ENCODE measurements at regions not wholly inside any gene's neighbourhood (a gene's known extent, or its start where the extent isn't known, plus 50 kb on each side); places are given as distances from the start of the nearest gene placed in this dataset.

DNA sequence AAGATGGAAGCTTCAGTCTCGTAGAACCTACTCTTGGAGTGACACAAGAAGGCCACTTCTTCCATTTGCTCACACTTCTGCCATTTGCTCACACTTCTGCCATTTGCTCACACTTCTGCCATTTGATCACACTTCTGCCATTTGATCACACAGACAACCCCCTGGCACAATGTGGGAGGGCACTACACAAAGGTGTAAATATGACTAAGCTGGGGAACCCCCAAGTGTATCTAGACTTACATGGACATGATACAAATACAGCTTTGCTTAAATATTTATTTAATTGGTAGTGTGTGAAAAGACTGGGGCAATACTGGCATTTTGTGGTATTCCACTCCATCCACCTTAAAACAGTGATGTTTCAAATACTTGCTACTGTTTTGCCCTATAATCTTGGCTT is 296.2 kb upstream of the PPFIA2 start (continued):
- TF ChIP-seq, protein P1, sequence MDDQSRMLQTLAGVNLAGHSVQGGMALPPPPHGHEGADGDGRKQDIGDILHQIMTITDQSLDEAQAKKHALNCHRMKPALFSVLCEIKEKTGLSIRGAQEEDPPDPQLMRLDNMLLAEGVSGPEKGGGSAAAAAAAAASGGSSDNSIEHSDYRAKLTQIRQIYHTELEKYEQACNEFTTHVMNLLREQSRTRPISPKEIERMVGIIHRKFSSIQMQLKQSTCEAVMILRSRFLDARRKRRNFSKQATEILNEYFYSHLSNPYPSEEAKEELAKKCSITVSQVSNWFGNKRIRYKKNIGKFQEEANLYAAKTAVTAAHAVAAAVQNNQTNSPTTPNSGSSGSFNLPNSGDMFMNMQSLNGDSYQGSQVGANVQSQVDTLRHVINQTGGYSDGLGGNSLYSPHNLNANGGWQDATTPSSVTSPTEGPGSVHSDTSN (IDR thresholded peaks at IDR 0.05): no peak
- TF ChIP-seq MXI1 (IDR thresholded peaks at IDR 0.05; ENCODE audit: low read depth, low read length) (no peak), RFX5 (IDR thresholded peaks at IDR 0.05; ENCODE audit: low read length) (no peak), YY1 (IDR thresholded peaks at IDR 0.05; ENCODE audit: low read depth) (no peak), RXRA (IDR thresholded peaks at IDR 0.05; ENCODE audit: borderline replicate concordance, low read depth) (no peak), ZBTB33 (IDR thresholded peaks at IDR 0.05; ENCODE audit: borderline replicate concordance, low read depth) (no peak), FOSL2 (IDR thresholded peaks at IDR 0.05; ENCODE audit: borderline replicate concordance, low read depth) (no peak), MEF2A (IDR thresholded peaks at IDR 0.05; ENCODE audit: borderline replicate concordance, low read depth) (no peak)
- TF ChIP-seq, protein P2, sequence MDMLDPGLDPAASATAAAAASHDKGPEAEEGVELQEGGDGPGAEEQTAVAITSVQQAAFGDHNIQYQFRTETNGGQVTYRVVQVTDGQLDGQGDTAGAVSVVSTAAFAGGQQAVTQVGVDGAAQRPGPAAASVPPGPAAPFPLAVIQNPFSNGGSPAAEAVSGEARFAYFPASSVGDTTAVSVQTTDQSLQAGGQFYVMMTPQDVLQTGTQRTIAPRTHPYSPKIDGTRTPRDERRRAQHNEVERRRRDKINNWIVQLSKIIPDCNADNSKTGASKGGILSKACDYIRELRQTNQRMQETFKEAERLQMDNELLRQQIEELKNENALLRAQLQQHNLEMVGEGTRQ (IDR thresholded peaks at IDR 0.05; ENCODE audit: borderline replicate concordance, low read depth, low read length): no peak

- TF ChIP-seq, protein P3, sequence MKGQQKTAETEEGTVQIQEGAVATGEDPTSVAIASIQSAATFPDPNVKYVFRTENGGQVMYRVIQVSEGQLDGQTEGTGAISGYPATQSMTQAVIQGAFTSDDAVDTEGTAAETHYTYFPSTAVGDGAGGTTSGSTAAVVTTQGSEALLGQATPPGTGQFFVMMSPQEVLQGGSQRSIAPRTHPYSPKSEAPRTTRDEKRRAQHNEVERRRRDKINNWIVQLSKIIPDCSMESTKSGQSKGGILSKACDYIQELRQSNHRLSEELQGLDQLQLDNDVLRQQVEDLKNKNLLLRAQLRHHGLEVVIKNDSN (IDR thresholded peaks at IDR 0.05; ENCODE audit: borderline replicate concordance, low read depth): no peak
- no peaks in the 10 kb centered on the region for H3K4me1 ChIP-seq (ENCODE audit: control insufficient read depth in 1 of 2, insufficient read depth in 2 of 2, low read depth in 1 of 2, low read length in 1 of 2)
- H3K4me2 ChIP-seq: no peak overlapping the region
- H3K27ac ChIP-seq (ENCODE audit: low read depth in 2 of 2, low read length in 1 of 2): no peak overlapping the region
- no peaks in the 10 kb centered on the region for H3K79me2 ChIP-seq (ENCODE audit: insufficient read depth)
- no peaks in the 10 kb centered on the region for H3K36me3 ChIP-seq (replicated peaks in 1 of 2; ENCODE audit: control insufficient read depth in 1 of 2, insufficient read depth in 2 of 2, low read length in 1 of 2)
- H4K20me1 ChIP-seq (ENCODE audit: insufficient read depth): no peaks in the 10 kb centered on the region
- no peak for DNase-seq
- H3K9me2 ChIP-seq: no peaks in the 10 kb centered on the region
- CTCF ChIA-PET: interaction anchor here (0.6 kb wide), 1 partner anchor 1991 kb away, joined by 3 read pairs; no protein-coding TSS in a partner anchor
- 2% methylated on average over 2 of the region's 2 CpGs for WGBS (ENCODE audit: low lambda C conversion rate)
- H2AFZ ChIP-seq (ENCODE audit: low read depth): no peak overlapping the region
- H3K27me3 ChIP-seq (ENCODE audit: insufficient read depth): no peaks in the 10 kb centered on the region
- POLR2A ChIA-PET: no interaction called here
- H3K9ac ChIP-seq: no peak overlapping the region
- H3K9me3 ChIP-seq: no peaks in the 10 kb centered on the region
- H3F3A ChIP-seq (replicated peaks; ENCODE audit: insufficient read depth): no peaks in the 10 kb centered on the region
- H3K4me3 ChIP-seq (ENCODE audit: low read depth in 2 of 2, low read length in 1 of 2): no peak overlapping the region
Measured at GRCh38 chr12:82054566-82054965, 295.4 kb upstream of the PPFIA2 start.

- Histone ChIP-seq H3K9me2 (no peaks in the 10 kb centered on the region), H3K9me3 (no peaks in the 10 kb centered on the region), H3K4me2 (no peak overlapping the region), H2AFZ (ENCODE audit: low read depth) (no peak overlapping the region), H3K4me3 (ENCODE audit: low read depth in 2 of 2, low read length in 1 of 2) (no peak overlapping the region), H3K4me1 (ENCODE audit: control insufficient read depth in 1 of 2, insufficient read depth in 2 of 2, low read depth in 1 of 2, low read length in 1 of 2) (no peaks in the 10 kb centered on the region), H3K9ac (no peak overlapping the region), H3K27me3 (ENCODE audit: insufficient read depth) (no peaks in the 10 kb centered on the region), H4K20me1 (ENCODE audit: insufficient read depth) (no peaks in the 10 kb centered on the region), H3K79me2 (ENCODE audit: insufficient read depth) (no peaks in the 10 kb centered on the region), H3K27ac (ENCODE audit: low read depth in 2 of 2, low read length in 1 of 2) (no peak overlapping the region), H3K36me3 (replicated peaks in 1 of 2; ENCODE audit: control insufficient read depth in 1 of 2, insufficient read depth in 2 of 2, low read length in 1 of 2) (no peaks in the 10 kb centered on the region), H3F3A (replicated peaks; ENCODE audit: insufficient read depth) (no peaks in the 10 kb centered on the region)
- whole genome bisulfite sequencing (ENCODE audit: low lambda C conversion rate): 5% methylated on average over 2 of the region's 2 CpGs
- no peak for DNase-seq
- POLR2A ChIA-PET: no interaction called here
- TF ChIP-seq RXRA (IDR thresholded peaks at IDR 0.05; ENCODE audit: borderline replicate concordance, low read depth) (no peak), FOXM1 (IDR thresholded peaks at IDR 0.05; ENCODE audit: low read depth) (no peak), FOSL2 (IDR thresholded peaks at IDR 0.05; ENCODE audit: borderline replicate concordance, low read depth) (no peak), ZBTB33 (IDR thresholded peaks at IDR 0.05; ENCODE audit: borderline replicate concordance, low read depth) (no peak), CHD2 (IDR thresholded peaks at IDR 0.05; ENCODE audit: low read length, partially characterized antibody) (no peak), MEF2A (IDR thresholded peaks at IDR 0.05; ENCODE audit: borderline replicate concordance, low read depth) (no peak)
- TF ChIP-seq, protein P1 (IDR thresholded peaks at IDR 0.05): no peak
- CTCF ChIA-PET: no interaction called here
Measured at GRCh38 chr12:82047446-82047845, 288.3 kb upstream of the PPFIA2 start.
